Neutrophil (primary cell): ENCODE measurements at regions not wholly inside any gene's neighbourhood (a gene's known extent, or its start where the extent isn't known, plus 50 kb on each side); places are given as distances from the start of the nearest gene placed in this dataset.

Experiments used
- H3K27ac ChIP-seq: fragments of 200-600 bp; sonication (generic); 2 replicates; pipeline ENCODE4 v1.5.1; 2016; ENCODE audit warnings: mild to moderate bottlenecking, moderate library complexity
- H3K27me3 ChIP-seq: fragments of 200-600 bp; sonication (generic); 2 replicates; pipeline ENCODE4 v1.6.0; 2016; ENCODE audit warnings: mild to moderate bottlenecking
- H3K36me3 ChIP-seq: fragments of 200-600 bp; sonication (generic); 2 replicates; pipeline ENCODE4 v1.5.1; 2017
- H3K4me1 ChIP-seq, 2 experiments: fragments of 200-600 bp in 1 of 2; sonication (generic) in 1 of 2; 1 replicate in 1 of 2; 2 replicates in 1 of 2; pipeline versions ENCODE4 v1.5.1 to v1.6.1; 2013 to 2016; ENCODE audit warnings: low read depth in 1 of 2, low read length in 1 of 2, mild to moderate bottlenecking in 1 of 2, moderate library complexity in 1 of 2; ENCODE audit not compliant: control insufficient read depth in 1 of 2, insufficient read depth in 1 of 2
- H3K4me3 ChIP-seq, 2 experiments: fragments of 200-600 bp in 1 of 2; sonication (generic) in 1 of 2; 1 replicate in 1 of 2; 2 replicates in 1 of 2; pipeline ENCODE4 v1.5.1; 2013 to 2016; ENCODE audit warnings: low read depth in 1 of 2, low read length in 1 of 2, mild to moderate bottlenecking in 1 of 2, moderate library complexity in 1 of 2
- H3K9me3 ChIP-seq: fragments of 200-600 bp; sonication (generic); 2 replicates; pipeline ENCODE4 v1.5.1; 2016
- CTCF ChIP-seq: fragments of 200-600 bp; sonication (generic); IDR thresholded peaks from 2 replicates; pipeline ENCODE4 v1.5.1; 2016; ENCODE audit warnings: antibody characterized with exemption

GRCh38 chr2:134097740-134098139 is 156.1 kb upstream of the MGAT5 start:
- no peak for TF ChIP-seq CTCF
- Histone ChIP-seq H3K27ac (no peak overlapping the region), H3K27me3 (peaks cover 20% of the 10 kb centered on the region), H3K9me3 (no peaks in the 10 kb centered on the region), H3K36me3 (no peaks in the 10 kb centered on the region), H3K4me3 (no peak overlapping the region), H3K4me1 (no peaks in the 10 kb centered on the region)

- Histone ChIP-seq H3K36me3 (no peaks in the 10 kb centered on the region), H3K4me1 (no peaks in the 10 kb centered on the region), H3K27me3 (peaks cover 20% of the 10 kb centered on the region), H3K9me3 (no peaks in the 10 kb centered on the region), H3K4me3 (no peak overlapping the region), H3K27ac (no peak overlapping the region)
- TF ChIP-seq CTCF, result no peak
Measured at GRCh38 chr2:134098321-134098720, 155.6 kb upstream of the MGAT5 start.

GRCh38 chr2:134099273-134099672 is 154.6 kb upstream of the MGAT5 start:
- no peak overlapping the region for H3K4me3 ChIP-seq
- H3K36me3 ChIP-seq, result no peaks in the 10 kb centered on the region
- H3K27me3 ChIP-seq, result peaks cover 18% of the 10 kb centered on the region
- no peaks in the 10 kb centered on the region for H3K9me3 ChIP-seq
- H3K4me1 ChIP-seq, result no peaks in the 10 kb centered on the region
- no peak for TF ChIP-seq CTCF
- H3K27ac ChIP-seq, result no peak overlapping the region

- Histone ChIP-seq H3K4me3 (no peak overlapping the region), H3K9me3 (no peaks in the 10 kb centered on the region), H3K27ac (no peak overlapping the region), H3K27me3 (peaks cover 15% of the 10 kb centered on the region), H3K4me1 (peaks cover 2 to 4% of the 10 kb centered on the region in 2 experiments), H3K36me3 (no peaks in the 10 kb centered on the region)
- TF ChIP-seq CTCF, result no peak
Measured at GRCh38 chr2:134103196-134103595, 150.7 kb upstream of the MGAT5 start.

GRCh38 chr2:134104754-134105153 is 149.1 kb upstream of the MGAT5 start:
- Histone ChIP-seq H3K4me1 (peaks cover 6 to 7% of the 10 kb centered on the region in 2 experiments), H3K27me3 (peaks cover 15% of the 10 kb centered on the region), H3K9me3 (no peaks in the 10 kb centered on the region), H3K4me3 (no peak overlapping the region), H3K27ac (no peak overlapping the region), H3K36me3 (no peaks in the 10 kb centered on the region)
- no peak for TF ChIP-seq CTCF

- Histone ChIP-seq H3K4me1 (peaks cover 6 to 7% of the 10 kb centered on the region in 2 experiments), H3K4me3 (no peak overlapping the region), H3K36me3 (no peaks in the 10 kb centered on the region), H3K27ac (no peak overlapping the region), H3K27me3 (peaks cover 4% of the 10 kb centered on the region), H3K9me3 (no peaks in the 10 kb centered on the region)
- TF ChIP-seq CTCF, result no peak
Measured at GRCh38 chr2:134107402-134107801, 146.5 kb upstream of the MGAT5 start.
